ENCODE measurements at regions not wholly inside any gene's neighbourhood (a gene's known extent, or its start where the extent isn't known, plus 50 kb on each side); places are given as distances from the start of the nearest gene placed in this dataset.

DNA sequence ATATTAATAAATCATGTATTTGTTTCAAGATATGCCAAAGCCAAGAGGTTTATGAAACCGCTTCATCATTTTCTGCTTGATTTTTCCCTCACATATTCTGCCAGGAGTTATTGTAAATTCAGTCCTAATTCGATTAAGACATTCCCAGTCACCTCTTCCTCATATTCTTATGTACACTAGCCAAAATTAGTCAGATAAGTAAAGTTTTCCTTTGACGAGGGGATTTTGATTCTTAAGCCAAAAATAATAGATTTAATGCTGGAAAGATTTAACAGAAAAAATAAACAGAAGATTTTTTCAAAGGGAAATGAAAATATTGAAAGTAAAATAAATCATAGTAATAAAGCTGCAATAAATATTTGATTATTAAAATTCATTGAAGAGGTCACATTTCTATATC, 51.0 kb upstream of the VEGFC start:
- no peak for DNase-seq (ENCODE audit: low read depth in 3 of 3)

DNA sequence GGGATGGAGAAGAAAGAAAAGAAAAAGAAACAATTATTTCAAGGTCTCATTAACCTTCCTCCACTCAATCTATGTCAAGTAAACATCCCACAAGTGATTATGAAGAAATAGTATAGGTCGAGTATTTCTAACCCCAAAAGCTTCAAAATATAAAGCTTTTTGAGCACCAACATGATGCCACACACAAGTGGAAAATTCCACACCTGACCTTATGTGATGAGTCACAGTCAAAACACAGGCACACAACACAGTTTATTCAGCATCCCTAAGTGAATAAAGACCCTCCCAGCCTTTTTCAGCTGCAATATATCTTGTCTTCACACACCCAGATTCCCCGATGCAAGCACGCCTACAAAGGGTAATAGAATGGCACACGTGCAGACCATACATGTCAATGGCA, 51.7 kb upstream of the VEGFC start:
- no peak for DNase-seq (ENCODE audit: low read depth in 3 of 3)

DNA sequence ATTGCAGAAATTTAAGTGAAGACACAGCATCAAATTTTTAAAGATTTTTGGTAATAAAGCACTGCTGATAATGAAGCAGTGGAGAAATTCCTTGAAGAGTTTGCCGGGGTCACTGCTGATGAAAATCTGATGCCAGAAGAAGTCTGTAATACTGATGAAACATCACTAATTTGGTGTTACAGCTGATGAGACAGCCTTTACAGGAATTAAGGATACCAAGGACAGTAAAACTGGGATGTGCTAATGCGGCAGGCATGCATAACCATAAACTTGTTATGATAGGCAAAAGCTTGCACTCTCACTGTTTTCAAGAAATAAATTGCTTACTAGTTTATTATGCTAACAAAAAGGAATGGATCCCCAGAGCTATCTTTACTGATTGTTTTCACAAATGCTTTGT, 52.9 kb upstream of the VEGFC start:
- DNase-seq (ENCODE audit: low read depth in 3 of 3) = no peak

DNA sequence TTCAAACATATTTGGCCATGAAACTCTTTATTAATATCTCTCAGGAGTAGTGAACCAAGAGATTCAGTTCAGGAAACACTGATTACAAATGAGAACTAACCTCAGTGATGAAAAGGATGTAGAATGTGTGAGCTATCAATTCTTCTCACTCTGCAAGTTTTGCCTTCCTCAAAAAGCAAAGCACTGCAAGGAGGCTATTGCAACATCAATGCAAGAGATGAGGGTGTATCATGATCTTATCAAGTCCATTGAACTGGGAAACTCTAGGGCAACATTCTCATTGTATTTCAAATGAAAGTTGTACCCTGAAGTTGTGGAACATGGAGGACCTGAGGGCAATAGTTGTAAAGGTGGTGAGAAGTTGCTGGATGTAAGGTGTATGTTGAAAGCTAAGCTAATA, 56.4 kb upstream of the VEGFC start:
- no peak for DNase-seq (ENCODE audit: low read depth in 3 of 3)

DNA sequence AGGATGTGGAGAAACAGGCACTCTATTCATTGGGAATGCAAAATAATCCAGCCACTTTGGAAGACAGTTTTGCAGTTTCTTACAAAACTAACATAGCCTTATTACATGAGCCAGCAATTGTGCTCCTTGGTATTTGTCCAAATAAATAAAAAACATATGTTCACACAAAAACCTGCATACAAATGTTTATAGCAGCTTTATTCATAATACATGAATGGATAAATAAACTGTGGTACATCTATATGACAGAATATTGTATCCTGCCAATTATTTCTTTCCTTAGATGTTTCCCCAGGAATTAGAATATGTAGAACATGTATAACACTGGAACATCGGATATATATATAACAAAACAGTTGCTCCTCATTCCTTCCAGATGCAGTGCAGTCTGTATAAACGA, 57.7 kb upstream of the VEGFC start:
- no peak for DNase-seq (ENCODE audit: low read depth in 3 of 3)

DNA sequence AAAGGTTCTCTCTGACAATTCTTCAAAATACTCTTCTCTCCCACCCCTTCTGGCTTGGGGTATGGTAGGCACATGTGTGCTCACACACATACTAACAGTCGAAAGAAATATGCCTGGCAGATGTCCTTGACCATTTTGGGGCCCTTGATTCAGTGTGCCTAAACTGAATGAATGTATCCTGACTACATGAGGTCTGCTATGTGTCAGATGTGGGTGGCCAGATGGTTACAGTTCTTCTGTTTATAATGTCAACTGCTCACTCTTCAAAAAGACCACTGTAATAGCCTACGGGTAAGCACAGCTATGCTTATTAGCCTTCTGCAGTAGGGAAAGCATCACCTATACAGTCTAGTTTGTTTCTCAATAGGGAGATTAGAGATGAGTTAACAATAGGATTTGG, 63.7 kb upstream of the VEGFC start:
- no peak for DNase-seq (ENCODE audit: low read depth in 3 of 3)

DNA sequence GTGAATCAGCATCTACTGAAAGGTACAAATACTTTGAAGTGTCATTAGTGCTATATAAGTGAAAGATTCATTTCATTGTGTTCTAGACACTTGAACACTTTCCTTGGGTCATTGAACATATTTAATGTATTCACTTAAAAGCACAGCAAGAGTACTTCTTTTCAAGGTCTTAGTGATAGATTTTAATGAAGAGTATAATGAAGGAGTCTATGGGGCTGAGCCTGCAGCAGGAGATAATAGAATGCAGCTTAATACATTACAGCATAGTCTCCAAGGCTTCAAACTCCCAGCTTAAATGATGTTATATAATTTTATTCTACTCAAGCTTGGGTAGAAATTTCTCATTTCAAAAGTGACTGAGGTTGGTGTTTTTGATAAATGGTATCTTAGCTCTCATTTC, 66.1 kb upstream of the VEGFC start:
- DNase-seq (ENCODE audit: low read depth in 3 of 3) = no peak

DNA sequence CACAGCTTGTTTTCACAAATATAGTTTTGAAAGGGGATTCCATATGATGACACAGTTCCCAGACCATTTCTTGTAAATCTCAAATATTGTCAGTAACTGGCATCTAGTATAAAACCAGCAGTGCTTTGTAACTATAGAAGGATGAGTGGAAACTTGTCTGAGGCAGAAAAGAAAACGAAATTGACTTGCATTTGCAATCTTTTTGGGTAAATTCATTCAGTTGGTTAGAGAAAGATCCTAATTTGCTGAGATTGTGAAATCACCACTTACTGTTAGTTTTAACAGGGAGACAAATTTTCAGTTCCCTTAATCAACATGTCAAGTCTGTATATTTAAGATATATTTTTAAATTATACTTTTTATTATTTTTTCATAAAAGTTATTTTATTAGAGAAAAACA, 71.5 kb upstream of the VEGFC start:
- no peak for DNase-seq (ENCODE audit: low read depth in 3 of 3)

DNA sequence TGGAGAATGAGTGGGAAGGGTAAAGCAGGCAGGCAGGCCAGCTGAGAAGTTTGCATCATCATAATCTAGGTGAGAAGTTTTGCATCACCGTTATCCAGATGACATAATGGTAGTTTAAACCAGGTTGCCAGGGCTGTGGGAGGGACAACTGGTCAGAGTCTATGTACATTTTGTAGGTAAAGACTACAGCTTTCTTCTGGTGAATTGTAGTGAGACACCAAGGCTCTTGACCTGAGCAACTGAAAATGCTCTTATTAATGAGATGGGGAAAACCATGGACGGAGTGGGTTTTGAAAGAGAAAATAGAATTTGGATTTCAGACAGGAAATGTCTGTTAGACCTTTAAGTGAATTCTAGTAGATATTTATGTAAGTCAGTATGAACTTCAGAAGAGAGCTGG, 76.0 kb upstream of the VEGFC start:
- no peak for DNase-seq (ENCODE audit: low read depth in 3 of 3)

DNA sequence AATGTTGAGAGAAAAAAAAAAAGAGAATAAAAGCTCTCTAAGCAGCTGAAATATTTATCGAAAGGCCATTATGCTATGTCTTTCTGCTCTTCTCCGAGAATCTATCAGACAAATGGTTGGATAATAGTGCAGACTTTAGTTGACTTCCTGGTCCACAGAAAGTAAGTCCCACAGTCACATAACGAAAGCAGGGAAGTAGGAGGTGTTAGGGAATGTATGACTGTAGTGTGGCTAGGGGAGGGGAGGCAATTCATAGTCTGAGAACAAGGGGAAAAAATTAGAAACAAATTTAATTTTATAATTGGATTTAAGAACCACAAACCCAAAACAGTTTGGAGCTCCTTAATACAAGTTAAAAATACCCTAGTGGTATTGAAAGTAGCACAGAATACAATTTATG, 79.7 kb upstream of the VEGFC start:
- no peak for DNase-seq (ENCODE audit: low read depth in 3 of 3)

DNA sequence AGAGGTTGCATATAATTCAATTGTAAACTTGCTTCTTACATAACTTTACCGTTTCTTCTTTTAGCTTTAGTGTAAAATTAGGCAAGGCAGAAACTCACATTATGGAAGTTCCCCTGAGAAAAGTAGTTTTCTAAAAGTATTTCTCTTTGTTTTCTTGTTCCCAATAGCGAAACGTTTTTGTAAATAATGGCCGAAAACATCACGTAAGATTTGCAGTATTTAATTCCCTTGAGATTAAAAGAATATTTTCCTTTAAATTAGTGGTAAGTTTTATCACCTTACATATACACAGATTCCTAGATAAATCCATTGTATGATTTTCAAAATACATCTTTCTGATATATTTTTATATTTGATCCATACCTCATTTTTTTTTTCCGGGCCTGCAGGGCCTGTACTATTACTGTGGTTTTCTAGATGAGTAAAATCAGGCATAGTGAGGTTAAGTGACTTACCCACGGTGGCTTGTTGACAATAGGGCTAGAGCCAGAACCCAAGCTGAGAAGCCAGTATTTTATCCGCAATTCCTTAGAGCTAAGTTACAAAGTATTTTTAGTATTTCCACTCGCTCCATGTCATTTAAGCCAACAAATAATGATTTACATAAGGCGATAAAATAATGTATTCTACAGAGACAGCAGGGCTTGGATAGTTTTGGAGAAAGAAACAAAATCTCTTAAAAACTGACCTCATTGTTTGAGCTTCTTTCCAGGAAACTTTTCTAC, 82.2 kb upstream of the VEGFC start:
- no peak for DNase-seq (ENCODE audit: low read depth in 3 of 3)

DNA sequence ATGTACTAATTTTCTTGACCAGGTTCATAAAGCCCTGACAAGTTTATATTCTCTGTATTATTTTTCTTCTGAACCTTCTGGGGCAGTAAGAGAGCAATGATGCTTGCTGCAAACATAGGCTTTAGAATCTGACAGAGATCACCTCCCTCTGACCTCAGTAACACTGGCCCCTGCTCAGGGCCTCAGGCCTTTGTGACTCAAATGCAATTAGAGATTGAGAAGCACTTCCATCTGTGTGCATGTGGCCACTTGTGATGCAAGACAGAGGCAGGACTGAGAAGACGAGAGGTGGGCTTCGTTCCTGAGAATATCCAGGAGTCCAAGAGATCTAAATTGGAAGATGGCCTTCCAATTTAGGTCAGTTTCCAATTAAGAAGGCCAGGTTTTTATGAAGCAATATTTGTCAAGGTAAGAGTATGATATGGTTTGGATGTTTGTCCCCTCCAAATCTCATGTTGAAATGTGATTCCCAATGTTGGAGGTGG, 82.8 kb upstream of the VEGFC start:
- DNase-seq (ENCODE audit: low read depth in 3 of 3) = no peak

DNA sequence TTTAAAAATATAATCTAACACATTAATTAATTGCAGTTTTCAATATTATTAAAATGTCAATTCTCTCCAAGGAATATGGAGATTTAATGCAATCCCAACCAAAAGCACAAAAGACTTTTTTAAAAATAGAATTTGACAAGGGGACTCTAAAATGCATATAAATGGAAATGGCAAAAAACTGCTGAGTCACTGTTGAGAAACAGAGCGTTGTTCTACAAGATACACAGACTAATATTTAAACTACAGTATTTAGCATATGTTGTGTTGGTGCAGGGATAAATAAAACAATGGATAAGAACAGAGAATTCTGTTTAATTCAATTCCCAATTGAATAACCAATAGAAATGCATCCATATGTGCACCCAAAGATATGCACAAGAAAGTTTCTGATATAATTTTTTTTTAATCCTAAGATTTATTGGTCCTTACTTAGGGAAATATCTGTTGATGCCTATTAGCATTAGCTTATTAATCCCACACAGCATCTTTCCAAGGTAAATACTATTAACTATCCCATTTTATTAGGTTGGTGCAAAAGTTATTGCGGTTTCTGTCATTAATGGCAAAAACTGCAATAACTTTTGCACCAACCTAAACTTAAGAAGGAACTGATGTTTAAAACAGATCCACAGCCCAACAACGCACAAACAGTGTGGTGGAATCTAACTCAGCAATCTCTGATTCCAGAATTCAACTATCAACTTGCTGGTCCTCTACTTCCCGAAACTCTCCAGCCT, 86.8 kb upstream of the VEGFC start:
- no peak for DNase-seq (ENCODE audit: low read depth in 3 of 3)

DNA sequence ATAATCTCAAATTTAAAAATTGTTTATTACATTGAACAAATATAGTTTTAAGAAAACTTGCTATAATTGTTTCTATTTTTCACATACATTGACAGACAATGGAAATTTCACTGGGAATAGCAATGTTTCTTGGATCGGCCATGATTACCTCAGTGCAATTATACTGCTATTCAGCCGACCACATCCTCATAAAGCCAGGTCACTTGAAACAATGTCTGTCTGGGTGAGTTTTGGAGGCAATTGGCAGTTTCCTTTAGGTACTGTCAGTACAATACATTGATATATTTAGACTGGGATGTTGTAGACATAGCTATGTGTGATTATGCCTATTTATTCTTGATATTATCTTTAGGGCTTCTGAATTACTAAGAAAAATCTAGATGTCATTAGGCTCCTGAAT, 89.5 kb upstream of the VEGFC start:
- DNase-seq (ENCODE audit: low read depth in 3 of 3) = no peak

DNA sequence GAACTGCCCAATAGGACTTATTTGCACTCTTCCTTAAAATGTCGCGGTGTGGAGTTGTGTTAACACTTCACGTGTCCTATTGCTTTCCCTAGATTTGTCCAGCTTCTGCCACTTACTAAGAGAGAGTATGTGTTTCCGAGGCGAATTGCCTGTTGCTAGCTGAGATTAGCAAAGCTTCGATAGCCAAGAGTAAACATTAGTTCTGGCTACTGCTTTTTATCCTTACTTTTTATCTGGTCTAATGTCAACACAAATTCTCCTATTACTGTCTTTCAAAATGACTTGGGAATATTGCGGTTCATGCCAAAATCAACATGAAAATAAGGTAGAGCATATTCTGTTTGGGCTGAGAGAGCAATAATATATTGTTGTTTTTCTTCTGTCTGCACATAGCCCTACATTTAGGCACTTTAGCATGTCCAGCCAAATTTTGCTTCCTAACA, 90.4 kb upstream of the VEGFC start:
- no peak for DNase-seq (ENCODE audit: low read depth in 3 of 3)

DNA sequence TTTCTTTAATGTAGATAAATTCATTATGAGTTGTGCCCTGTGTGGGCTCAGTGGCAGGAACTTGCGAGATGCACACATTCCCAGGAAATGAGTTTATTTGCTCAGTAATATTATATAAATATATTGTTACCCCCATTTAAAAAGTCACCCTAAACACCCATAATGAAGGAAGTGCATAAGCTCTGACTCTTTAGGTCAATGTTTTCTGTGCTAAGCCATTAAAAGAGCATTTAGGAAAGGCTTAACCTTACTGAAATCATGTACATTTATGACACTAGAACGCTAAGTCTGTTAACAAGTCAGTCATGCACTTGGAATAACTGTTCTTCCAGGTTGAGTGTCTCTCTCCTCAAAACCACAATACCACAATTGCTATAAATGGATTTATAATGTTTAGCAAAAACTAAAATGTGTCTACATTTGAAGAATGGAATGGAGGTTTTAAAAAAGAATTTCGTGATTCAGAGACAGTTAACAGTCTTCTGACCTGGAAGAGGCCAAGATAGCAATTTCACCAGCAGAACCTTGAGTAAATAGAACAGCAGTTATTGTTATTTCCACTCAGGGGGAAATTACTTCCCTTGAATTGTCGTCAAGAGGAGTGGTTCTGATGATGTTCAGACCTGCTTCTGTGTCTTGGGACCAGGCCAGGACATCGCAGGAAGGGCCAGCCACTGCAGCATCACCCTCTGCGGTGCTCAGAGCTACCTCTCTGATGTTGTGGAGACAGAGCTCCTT, 91.1 kb upstream of the VEGFC start:
- no peak for DNase-seq (ENCODE audit: low read depth in 3 of 3)

DNA sequence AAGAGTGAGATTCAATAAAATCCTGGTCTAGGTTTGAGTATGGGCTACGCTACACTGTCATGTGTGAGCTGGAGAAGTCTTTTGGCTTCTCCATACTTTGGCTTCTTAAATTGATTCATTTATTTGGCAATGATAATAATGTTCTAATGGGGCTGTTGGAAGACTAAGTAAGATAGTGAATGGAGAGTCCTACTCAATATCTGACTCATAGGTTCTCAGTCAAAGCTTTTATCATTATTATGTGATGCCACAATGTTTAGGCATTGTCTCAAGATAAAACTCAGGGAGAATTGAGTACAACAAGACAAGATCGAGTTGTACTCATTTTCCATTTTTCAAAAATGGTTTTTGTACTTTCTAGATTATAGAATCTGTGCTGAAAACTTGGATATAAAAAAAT, 92.5 kb upstream of the VEGFC start:
- no peak for DNase-seq (ENCODE audit: low read depth in 3 of 3)

DNA sequence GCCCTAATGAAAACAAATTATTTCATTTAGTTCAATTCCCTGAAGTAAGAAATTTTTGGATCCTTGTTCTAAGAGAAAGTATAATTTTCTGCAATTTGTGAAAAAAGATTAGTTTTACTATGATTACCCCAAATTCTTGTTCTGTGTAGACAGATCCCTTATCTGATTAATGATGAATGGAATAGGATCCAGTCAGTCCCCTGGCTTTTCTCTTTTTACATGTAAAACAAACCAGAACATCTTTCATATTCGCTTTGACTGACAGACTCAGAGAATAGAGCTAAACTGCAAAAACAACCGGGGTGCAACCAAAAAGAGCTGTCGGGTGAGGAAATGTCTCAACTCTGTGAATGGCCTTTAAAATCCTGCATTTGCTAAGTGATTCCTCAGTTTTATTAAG, 93.4 kb upstream of the VEGFC start:
- DNase-seq (ENCODE audit: low read depth in 3 of 3) = no peak

DNA sequence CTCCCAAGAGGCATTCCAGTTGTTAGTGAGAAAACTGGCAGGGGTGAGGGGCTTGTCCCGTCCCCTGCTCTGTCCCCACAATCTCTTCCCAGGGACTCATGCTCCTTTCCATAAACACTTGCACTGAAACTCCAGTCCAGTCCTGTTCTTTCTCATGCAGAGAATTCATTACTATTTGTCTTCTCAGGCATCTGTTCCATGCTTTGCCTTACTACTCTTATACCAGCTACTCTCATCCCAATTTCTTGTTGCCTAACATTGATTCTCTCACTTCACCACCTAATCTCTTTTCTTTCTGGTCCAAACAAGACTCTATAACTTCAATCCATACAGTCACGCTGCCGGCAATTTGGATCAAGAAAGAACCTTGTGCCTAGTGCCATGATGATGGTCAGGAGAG, 97.1 kb upstream of the VEGFC start:
- DNase-seq (ENCODE audit: low read depth in 3 of 3) = no peak

DNA sequence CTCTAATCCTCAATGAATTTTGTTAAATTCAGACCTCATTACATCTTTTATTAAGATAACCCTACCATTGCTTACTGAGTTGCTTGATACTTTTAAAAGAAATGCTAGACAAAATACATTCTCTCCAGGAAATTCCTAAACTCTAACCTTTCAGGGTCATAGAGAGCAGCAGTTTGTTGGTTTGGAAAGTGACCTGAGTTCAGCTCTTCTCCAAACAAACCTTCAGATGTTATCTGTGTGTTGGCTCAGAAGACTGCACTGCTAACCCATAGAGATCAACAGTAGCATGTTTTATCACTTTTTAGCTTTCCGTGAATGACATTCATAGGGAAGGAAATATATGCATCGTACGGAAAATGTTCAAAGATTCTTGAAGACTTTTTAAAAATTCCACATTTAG, 101.8 kb upstream of the VEGFC start:
- no peak for DNase-seq (ENCODE audit: low read depth in 3 of 3)

DNA sequence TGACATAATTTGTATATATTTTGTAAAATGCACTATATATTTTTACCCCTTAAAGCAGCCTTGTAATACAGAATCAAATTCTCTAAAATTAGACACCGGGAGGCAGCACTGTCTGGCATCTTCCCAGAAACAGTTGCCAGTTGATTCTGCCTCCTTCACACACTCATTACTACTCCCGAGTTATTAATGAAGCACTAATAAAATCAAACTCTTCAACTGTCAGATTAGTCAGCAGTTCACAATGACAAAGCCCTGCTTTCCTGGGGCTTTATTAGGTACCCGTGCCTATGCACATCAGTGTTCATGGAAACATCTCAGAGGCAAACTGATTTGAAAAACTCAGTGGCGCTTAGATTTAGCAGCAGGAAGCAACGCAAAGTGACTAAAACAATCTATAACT, 103.5 kb upstream of the VEGFC start:
- no peak for DNase-seq (ENCODE audit: low read depth in 3 of 3)

DNA sequence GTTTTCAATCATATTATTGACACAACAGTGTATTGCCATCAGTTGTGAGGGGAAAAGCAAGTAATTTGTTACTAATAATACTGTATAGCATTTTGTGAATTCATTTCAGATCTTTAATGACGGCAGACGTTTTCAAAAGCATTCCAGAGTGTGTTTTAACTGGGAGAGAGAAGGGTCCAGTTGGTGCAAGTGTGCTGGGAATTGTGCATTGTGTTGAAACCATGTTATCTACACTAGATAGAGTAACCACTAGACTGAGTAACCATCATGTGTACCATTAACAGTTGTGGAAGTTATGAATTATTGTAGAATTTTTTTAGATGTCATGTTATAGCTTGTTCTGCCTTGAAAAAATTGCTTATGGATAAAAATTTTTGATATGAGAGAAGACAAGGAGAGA, 104.5 kb upstream of the VEGFC start:
- no peak for DNase-seq (ENCODE audit: low read depth in 3 of 3)

DNA sequence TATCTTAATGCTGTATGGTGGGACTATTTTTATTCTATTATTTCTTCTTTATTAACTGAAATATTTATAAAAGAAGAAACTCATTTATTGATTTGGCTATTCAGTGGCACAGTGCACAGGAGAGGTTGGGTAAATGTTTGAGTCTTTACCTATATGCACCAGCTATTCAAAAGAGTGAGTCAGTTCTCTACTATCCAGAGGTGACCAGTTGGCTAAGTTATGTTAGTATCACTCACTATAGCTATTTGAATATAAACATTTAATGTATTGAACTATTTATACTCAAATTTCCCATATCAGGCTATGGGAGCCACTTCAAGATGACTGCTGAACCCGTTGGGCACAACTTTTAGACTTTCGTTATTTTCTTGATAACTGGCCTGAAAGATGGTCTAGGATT, 106.1 kb upstream of the VEGFC start:
- DNase-seq (ENCODE audit: low read depth in 3 of 3) = no peak

Measured in stimulated activated CD4-positive, alpha-beta T cell treated with anti-CD3 and anti-CD28 coated beads, TNF-alpha, amount 100 ng/mL, for 4 hours (primary cell).